ENCODE measurements at regions not wholly inside any gene's neighbourhood (a gene's known extent, or its start where the extent isn't known, plus 50 kb on each side); places are given as distances from the start of the nearest gene placed in this dataset.
"Not testable (repeated sequence)": the region's sequence is repeated elsewhere in the genome, so short reads cannot be mapped to it uniquely, and the experiment has no call there.

DNA sequence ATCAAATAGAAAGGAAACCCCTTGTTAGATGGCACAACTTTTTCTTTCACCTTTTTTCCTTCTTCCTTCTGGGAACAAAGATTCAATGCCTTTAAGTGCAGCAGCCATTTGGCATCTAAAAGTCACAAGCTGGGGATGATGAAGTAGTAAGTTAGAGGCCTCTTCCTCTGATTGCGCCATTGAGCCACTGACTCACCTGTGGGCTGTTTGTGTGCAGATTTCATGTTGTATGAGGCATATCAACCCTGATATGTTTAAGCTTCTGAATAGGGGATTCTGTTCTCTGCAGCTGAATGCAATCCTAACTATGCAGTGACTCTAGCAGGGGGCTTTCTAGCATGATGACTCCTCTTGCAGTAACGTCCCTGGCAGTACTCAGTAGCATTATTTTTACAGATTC is 599.9 kb downstream of the CSNK1G3 start:
- DNase-seq (ENCODE audit: low read depth): no peak

DNA sequence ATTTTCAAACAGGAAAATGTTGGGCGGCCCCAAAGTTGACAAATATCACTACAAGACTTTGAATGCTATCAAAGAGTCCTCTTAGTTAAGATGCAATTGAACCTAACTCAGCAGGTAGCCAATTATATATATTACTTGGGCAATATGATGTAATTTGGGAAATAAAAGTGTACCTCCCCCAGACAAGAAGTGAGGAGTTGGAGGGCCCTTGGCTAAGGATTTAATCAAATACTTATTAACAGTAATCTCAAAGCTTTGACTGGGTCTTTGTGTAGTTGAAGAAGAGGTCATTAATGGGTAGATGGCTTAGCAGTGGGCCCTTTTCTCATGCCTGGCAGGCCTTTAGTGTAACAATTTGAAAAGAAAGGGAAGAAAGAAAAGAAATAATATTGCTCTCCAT is 599.0 kb downstream of the CSNK1G3 start:
- DNase-seq (ENCODE audit: low read depth): no peak

DNA sequence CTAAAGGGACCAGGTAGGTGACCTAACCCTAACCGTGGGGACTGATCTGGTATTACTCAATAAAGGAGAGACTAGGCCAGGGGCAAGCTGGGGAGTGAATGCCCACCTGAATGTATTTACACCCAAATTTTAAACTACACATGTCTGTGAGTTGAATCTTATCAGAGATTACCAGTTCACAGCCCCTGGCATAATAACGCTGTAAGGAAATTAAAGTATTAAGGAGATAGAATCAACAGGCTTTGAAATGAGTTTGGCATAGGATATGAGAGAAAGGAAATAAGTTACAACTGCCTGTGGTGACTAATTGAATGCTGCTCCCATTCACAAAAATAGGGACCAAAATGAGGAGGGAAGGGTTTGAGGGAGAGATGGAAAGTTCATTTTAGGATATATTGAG is 593.3 kb downstream of the CSNK1G3 start:
- no peak for DNase-seq (ENCODE audit: low read depth)

DNA sequence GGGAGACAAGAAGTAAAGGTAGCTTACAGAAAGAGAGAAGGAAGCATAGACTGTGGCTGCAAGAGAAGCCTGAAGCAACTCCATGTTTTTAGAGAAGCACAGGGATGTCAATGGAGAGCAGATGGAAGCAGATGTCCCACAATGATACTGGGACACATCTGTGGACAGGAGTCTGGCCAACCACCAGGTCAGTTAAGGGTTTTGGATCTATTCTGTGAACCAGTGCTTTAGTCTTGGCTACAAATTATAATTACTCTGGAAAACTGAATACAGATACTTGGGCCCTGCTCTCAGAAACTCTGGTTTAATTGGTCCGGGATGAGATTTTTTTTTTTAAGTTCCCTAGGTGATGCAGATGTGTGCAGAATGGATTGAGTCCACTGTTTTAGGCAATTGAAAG is 592.8 kb downstream of the CSNK1G3 start:
- DNase-seq (ENCODE audit: low read depth): no peak

DNA sequence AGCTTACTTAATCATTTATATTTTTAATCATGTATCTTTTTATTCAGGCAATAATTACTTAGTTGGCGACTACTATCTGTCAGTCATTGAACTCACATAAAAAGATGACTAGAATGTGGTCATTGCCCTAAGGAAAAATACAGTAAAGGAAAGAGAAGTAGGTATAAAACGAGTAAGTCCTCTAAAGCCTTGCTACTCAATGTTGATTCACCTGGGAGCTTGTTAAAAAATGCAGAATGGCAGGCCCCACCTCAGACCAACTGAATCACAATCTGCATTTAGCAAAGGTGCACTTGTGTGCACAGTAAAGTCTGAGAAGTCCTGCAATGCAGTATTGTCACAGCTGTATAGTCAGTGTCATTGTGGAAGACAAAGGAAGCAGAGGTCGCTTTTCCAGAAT is 592.4 kb downstream of the CSNK1G3 start:
- no peak for DNase-seq (ENCODE audit: low read depth)

DNA sequence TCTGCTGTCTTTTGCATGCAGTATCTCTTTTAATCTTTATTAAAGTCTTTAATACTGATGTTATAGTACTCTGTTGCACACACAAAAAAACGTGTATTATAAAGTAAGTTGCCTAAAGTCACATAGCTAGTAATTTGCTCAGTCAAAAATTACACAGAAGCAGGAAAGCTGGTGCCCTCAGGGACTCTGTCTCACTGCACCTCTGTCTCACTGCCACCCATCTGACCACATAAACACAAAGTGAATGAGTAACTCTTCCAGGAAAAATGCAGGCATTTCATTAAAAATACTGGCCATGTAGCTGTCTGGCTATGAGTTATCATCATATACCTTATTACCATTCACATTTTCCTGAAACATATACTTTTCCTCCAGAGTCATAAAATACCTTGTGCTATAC is 591.7 kb downstream of the CSNK1G3 start:
- no peak for DNase-seq (ENCODE audit: low read depth)

DNA sequence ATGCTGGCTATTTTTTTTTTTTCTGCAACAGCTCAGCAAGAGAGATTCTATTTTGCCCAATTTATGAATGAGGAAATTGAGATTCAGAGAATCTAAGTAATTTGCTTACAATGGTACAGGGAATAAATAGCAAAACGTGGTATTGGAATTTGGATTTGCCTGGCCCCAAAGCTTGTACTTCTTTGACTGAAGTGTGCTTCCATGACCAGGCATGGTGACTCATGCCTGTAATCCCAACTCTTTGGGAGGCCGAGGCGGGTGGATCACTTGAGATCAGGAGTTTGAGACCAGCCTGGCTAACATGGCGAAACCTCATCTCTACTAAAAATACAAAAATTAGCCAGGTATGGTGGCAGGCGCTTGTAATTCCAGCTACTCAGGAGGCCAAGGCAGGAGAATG is 591.1 kb downstream of the CSNK1G3 start:
- DNase-seq (ENCODE audit: low read depth): not testable (repeated sequence)

DNA sequence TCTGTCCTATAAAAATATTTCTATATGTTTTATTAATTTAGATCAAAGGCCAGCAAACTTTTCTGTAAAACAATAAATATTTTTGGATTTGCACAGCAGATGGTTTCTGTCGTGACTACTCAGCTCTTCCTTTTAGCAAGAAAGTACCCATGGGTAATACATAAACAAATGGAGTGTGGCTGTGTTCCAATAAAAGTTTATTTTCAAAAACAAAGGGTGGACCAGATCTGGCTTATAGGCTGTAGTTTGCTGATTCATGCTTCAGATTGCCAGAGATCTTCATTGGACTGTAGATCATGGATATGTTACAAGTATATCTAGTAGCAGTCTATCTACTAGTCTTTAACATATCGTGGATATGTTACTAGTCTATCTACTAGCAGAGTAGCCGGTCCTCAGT is 590.5 kb downstream of the CSNK1G3 start:
- no peak for DNase-seq (ENCODE audit: low read depth)

DNA sequence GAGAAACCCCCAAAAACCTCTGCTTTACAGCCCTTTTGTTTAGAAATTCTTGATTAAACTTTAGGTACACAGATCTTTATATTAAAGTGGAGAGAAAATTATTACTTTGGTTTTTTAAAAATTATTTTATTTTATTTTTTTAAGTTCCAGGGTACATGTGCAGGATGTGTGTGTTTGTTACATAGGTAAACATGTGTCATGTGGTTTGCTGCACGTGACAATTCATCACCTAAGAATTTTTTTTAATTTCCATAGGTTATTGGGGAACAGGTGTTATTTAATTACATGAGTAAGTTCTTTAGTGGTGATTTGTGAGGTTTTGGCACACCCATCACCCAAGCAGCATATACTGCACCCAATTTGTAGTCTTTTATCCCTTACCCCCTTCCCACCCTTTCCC is 581.7 kb downstream of the CSNK1G3 start:
- DNase-seq (ENCODE audit: low read depth): no peak

DNA sequence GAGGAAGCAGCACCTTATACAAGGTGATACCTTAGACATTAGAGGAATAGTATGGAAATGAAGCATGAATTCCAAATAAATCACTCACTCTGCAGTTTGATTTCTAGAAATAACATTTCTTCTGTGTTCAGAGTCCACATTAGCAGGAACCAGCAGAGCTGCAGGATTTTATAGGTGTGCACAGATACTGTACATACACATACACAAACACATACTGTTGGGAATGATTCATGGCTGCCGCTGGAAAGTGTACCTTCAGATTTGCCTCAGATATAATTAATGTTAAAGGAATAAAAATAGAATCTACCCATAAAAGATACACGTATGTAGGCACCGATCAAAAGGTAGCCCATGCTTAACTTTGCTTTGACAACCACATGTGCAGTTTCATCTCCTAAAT is 578.1 kb downstream of the CSNK1G3 start:
- DNase-seq (ENCODE audit: low read depth): no peak

DNA sequence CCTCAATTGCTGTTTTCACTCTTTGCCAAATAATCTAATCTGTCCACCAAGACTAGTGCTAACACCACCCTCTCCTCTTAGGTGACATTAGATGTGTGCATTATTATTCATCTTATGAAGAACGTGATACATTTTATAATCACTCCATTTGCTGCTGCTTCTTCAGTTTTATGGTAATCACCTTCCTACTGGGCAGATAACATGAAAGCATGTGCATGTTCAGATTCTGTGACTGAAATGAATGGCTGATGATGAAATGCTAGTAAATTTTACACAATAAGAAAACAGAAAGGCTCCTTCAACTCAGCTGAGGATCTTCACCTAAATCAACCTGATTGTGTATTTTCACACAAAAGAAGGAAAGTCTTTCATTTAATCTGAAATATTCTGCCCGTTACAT is 577.6 kb downstream of the CSNK1G3 start:
- DNase-seq (ENCODE audit: low read depth): no peak

DNA sequence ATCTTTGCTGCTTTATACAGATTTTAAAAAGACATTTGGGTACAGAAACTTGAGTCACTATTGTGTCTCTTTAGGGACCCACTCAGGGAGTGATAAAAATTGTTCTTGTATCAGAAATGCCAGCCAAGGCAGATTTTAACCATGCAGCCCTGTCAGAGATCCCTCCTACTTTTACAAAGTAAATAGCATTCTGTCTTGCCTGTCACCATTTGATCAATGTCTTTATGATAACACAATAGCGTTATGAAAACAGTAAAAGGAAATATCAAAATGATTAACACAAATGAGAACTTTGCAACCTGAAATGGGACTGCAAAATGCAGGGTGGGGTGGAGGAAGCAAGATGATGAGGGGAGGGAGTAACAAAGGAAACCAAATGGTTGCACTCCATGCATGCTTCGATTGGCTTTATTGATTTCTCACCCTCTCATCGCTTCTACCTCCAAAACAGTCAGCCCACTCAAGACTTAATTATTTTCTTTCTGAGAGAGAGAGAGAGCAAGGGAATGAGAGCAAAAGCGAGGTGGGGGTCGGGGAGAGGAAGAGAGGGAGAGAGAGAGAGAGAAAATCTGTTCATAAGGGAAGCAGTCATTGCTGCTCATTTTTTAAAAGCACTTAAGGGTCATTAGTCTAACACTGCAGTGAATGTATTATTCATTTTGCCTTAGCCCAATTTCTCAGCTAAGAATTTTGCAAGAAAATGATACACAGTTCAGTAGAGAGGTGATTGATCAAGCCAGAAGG is 576.5 kb downstream of the CSNK1G3 start:
- DNase-seq (ENCODE audit: low read depth): no peak

DNA sequence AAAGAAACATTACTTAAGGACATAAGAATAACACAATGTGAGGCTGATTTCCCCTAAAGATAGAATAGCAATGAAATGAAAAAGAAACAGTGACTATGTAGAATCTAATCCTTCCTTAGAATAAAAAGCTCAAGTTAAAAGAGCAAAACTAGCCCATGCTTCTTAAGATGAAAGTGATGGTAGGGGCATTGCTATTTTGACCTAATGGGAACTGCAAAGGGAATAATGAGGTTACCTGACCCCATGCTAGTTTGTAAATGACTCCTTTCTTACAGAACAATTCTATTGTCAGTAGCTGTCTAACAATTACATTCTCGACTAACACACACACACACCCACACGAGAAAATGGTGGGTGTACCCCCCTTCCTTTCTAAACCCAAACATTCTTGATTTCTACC is 575.8 kb downstream of the CSNK1G3 start:
- no peak for DNase-seq (ENCODE audit: low read depth)

DNA sequence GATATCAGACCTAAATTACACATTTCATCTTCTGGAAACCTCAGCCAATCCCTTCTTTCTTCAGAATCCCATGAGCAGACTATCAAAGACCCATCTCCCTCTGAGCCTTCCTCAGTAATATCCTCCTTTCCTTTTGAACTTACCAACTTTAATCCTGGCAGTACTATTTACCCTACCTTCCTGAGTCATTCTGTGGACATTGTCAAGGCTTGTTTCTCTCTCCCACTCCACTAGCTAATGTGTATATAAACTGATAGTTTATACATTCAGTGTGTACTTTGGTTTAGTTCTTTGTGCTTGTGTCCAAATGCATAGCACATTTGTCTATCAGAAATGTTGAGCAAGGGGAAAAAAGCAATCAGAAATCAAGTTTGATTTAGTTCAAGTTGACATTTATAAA is 568.3 kb downstream of the CSNK1G3 start:
- DNase-seq (ENCODE audit: low read depth): no peak

DNA sequence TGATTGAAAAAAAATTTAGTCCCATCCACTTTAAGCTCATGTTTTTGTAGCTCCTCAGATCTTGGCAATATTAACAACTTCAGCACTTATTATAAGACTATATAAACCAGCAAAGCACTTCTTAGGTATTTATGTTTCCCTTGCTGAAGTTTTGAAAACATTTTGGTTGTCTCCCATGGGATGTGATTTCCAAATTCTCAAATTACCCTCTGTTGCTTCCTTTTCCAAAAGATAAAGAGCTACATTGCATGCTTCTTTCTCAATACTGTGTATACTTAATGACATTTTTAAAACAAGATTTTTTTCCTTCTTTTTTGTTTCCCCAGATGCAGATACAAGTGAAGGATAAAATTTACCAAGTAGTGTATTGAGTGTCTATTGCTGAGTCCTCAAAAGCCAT is 567.1 kb downstream of the CSNK1G3 start:
- no peak for DNase-seq (ENCODE audit: low read depth)

DNA sequence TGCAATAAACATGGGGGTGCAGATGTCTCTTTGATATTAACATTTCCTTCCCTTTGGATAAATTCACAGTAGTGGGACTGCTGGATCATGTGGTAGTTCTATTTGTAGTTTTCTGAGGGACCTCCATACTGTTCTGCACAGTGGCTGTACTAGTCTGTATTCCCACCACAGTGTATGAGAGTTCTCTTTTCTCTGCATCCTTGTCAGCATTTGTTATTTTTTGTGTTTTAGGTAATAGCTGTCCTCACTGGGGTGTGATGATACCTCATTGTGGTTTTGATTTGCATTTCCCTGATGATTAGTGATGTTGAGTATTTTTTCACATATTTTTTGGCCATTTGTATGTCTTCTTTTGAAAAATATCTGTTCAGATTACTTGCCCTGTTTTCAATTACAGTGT is 562.5 kb downstream of the CSNK1G3 start:
- no peak for DNase-seq (ENCODE audit: low read depth)

DNA sequence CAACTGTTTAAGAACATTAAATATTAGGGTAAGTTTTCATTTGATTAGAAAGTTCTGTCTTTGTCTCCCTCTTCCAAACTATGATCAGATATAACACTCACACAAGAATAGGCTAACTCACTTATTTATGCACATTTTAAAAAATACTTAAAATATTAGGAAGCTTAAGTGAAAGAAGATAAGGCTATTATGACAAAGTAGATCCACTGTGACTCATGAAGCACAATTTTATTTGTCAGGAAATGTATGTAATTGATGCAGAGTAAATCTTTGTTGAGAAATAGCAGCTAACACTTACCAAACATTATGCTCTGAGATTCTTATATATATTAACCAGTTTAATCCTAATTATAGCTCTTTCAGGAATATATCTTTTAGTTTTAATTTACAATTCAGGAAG is 560.6 kb downstream of the CSNK1G3 start:
- no peak for DNase-seq (ENCODE audit: low read depth)

DNA sequence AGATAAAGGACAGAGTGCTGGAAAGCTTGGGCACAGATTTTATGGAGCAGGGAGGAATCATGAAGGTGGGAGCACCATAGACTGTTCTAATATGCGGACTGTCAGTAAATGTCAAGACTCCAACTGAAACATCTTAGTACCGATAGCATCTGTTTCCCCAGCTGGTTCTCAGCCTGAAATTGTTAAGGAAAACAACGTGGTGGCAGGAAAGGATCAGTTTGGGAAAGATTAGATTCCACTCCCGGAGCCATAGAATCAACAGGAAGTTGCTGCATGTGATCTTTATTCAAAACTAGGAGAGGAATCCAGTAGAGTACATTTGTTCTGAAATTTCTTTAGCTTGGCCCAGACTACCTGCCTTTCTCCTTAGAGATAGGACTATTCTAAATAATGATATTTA is 559.1 kb downstream of the CSNK1G3 start:
- no peak for DNase-seq (ENCODE audit: low read depth)

DNA sequence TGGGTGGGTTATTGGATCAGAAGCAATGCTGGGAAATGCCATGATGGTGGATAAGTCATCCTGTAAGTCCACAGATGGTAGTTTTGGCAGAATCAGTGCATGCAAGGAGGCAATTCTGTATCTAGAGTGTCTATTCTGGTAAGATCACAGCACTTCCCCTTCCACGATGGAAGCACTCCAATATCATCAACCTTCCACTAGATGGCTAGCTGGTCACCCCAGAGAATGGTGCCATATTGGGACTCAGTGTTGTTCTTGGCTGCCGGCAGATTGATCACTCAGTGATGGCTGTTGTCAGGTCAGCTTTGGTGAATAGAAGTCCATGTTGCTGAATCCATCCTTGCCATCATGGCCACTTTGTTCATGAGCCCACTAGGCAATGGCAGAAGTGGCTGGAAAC is 553.5 kb downstream of the CSNK1G3 start:
- DNase-seq (ENCODE audit: low read depth): no peak

DNA sequence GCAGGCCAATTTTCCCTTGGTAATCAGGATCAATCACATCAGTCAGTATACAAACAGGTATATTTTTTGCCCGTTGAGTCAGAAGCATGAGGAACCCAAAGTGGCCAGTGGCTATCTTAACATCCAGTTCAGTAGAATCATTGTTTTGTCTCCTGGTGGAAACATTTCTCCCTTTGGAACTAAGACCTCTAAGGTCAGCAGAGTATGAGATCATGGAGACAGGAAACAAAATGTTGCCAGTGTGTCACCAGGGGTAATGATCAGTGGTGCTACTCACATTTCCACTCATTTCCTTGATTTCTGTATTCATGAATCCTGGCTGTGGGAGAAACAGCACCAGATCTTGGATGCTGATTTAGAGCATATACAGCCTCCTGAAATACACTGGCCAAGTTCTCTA is 553.0 kb downstream of the CSNK1G3 start:
- no peak for DNase-seq (ENCODE audit: low read depth)

DNA sequence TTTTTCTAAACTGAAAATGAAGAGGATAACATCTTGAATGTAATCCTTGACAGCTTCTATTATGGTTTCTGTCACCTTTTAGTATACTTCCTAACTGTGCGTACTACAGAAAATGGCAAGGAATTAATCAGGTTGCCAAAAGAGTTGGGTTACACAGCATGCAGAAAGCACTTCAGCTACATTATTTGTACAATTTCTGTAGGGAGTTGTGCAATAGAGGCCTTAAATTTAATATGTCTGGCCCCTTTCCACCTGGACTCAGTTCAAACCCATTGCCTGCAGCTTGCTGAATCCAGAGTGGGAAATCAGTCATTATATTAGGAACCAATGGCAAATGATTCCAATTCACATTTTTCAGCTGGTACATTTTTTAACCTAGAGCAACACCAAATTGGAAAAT is 549.7 kb downstream of the CSNK1G3 start:
- DNase-seq (ENCODE audit: low read depth): no peak

DNA sequence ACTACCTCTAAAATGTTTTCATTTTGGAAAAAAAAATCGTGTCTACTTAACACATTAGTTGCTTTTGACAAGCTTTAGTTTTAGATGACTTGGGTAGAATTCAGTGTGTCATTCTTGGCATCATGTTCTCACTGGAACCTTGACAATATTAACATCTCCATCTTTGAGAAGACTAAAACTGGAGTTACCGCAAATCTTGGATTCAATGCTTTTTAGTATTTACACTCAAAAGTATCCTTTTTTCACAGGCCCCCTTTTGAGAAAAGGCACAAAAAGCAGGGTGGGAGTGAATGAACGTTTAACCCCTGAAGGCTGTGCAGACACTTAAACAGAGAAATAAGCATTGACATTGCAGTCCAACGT is 549.1 kb downstream of the CSNK1G3 start:
- DNase-seq (ENCODE audit: low read depth): no peak

DNA sequence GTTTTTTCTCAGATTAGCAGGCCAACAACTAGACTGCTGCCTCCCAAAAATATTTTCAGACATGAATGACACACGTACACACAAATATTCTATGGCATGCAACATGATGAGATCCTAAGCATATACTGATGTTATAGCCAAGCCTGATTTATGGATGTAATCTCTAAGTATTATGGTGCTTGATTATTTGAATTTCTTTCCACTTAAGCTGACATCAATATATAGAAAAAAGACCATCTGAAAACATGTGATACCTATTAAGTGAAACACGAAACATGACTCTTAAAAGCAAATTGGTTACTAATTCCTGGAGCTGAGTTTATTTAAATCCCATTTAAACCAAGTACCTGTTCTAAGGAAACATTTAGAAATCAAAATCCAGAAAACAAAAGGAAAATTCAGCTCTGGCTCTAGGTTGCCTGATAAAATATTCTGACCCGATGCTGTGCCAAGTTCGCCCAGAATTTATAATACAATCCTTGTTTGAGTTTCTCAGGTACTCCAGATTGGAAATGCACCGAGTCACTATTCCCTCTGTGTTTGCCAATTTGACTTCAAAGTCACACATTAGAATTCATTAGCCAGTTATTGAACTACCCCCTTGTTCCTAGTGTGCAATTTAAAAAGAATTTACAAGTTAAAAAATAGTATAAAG is 548.6 kb downstream of the CSNK1G3 start:
- no peak for DNase-seq (ENCODE audit: low read depth)

DNA sequence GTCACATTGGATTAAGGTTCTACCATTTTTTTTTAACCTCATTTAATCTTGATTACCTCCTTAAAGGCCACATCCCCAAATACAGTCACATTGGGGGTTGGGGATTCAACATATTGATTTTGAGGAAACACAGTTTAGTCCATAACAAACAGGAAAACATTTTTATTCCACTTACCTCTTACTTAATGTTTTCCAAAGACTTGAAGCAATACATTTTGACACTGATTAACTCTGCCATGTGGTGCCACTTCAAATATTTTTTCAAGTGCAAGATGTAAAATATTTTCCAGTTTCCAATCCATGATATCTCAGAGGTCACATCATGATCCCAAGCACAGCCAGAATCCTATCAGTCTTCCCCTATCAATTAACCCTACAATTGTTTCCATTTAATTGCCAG is 548.0 kb downstream of the CSNK1G3 start:
- DNase-seq (ENCODE audit: low read depth): no peak
